Stimulated activated CD4-positive, alpha-beta T cell treated with anti-CD3 and anti-CD28 coated beads, TNF-alpha, amount 100 ng/mL, for 4 hours (primary cell): ENCODE measurements at regions not wholly inside any gene's neighbourhood (a gene's known extent, or its start where the extent isn't known, plus 50 kb on each side); places are given as distances from the start of the nearest gene placed in this dataset.
"Not testable (repeated sequence)": the region's sequence is repeated elsewhere in the genome, so short reads cannot be mapped to it uniquely, and the experiment has no call there.

Experiments used
- DNase-seq, 3 experiments: peaks; one replicate each; pipeline ENCODE4 v3.0.0-alpha.2; 2020; ENCODE audit warnings: low read depth in 3 of 3

- DNase-seq, result no peak
Observed at GRCh38 chrX:43225626-43226328, 430.3 kb upstream of the MAOA start.

GRCh38 chrX:43238461-43238945, 417.6 kb upstream of the MAOA start:
- DNase-seq, result no peak

- DNase-seq, result no peak
Observed at GRCh38 chrX:43239356-43239755, 416.7 kb upstream of the MAOA start.

- DNase-seq, result no peak
Observed at GRCh38 chrX:43255596-43255995, 400.5 kb upstream of the MAOA start.

- no peak for DNase-seq
Observed at GRCh38 chrX:43266487-43266886, 389.6 kb upstream of the MAOA start.

GRCh38 chrX:43267652-43268051, 388.4 kb upstream of the MAOA start:
- DNase-seq, result no peak

- no peak for DNase-seq
Observed at GRCh38 chrX:43269201-43269600, 386.9 kb upstream of the MAOA start.

GRCh38 chrX:43277879-43278278, 378.2 kb upstream of the MAOA start:
- no peak for DNase-seq

- no peak for DNase-seq
Observed at GRCh38 chrX:43278440-43278839, 377.7 kb upstream of the MAOA start.

GRCh38 chrX:43279341-43279808, 376.7 kb upstream of the MAOA start:
- no peak for DNase-seq

GRCh38 chrX:43283187-43283586, 372.9 kb upstream of the MAOA start:
- no peak for DNase-seq

- not testable (repeated sequence) for DNase-seq
Observed at GRCh38 chrX:43311625-43312024, 344.5 kb upstream of the MAOA start.

- no peak for DNase-seq
Observed at GRCh38 chrX:43313035-43313434, 343.1 kb upstream of the MAOA start.

- DNase-seq, result no peak
Observed at GRCh38 chrX:43314525-43314924, 341.6 kb upstream of the MAOA start.

GRCh38 chrX:43315622-43316021, 340.5 kb upstream of the MAOA start:
- no peak for DNase-seq

- no peak for DNase-seq
Observed at GRCh38 chrX:43316146-43316545, 340.0 kb upstream of the MAOA start.

- no peak for DNase-seq
Observed at GRCh38 chrX:43317378-43317777, 338.7 kb upstream of the MAOA start.

GRCh38 chrX:43328358-43328946, 327.6 kb upstream of the MAOA start:
- no peak for DNase-seq

- DNase-seq, result no peak
Observed at GRCh38 chrX:43333543-43333942, 322.6 kb upstream of the MAOA start.

GRCh38 chrX:43345166-43345565, 310.9 kb upstream of the MAOA start:
- no peak for DNase-seq

- DNase-seq, result peak in 2 of 3 experiments; percentile 2 to 4
Observed at GRCh38 chrX:43349363-43349762, 306.7 kb upstream of the MAOA start.

- no peak for DNase-seq
Observed at GRCh38 chrX:43350935-43351334, 305.2 kb upstream of the MAOA start.

GRCh38 chrX:43357741-43358140, 298.4 kb upstream of the MAOA start:
- no peak for DNase-seq
